ENCODE measurements at regions not wholly inside any gene's neighbourhood (a gene's known extent, or its start where the extent isn't known, plus 50 kb on each side); places are given as distances from the start of the nearest gene placed in this dataset.
"Not testable (repeated sequence)": the region's sequence is repeated elsewhere in the genome, so short reads cannot be mapped to it uniquely, and the experiment has no call there.

DNA sequence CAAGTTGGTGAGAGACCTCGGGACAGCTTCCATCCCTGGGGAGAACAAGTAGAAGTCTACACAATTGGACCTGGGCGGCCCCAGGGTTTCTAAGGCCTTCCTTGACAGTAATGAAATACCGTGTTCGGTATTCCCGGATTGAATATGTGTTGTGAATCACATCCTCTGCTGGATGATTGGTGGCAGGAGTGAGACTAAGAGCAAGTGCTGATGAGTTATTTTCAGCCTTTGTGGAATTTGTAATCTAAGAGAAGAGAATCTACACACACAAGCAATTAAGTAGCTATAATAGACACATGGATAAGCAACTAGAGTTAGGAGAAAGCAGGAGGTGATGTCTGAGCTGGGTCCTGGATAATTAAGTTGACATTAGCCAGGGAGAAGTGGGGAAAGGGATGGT is 64.8 kb upstream of the VWC2 start:
- no peak overlapping the region for H3K27ac ChIP-seq
- no peak for ATAC-seq
- H3K9me3 ChIP-seq, result no peaks in the 10 kb centered on the region
- no peak for DNase-seq
- H3K4me3 ChIP-seq, result no peak overlapping the region
- intact Hi-C loops (cut with DNase I), result no loop called here
- H3K4me1 ChIP-seq, result no peaks in the 10 kb centered on the region
- TF ChIP-seq, protein P1, sequence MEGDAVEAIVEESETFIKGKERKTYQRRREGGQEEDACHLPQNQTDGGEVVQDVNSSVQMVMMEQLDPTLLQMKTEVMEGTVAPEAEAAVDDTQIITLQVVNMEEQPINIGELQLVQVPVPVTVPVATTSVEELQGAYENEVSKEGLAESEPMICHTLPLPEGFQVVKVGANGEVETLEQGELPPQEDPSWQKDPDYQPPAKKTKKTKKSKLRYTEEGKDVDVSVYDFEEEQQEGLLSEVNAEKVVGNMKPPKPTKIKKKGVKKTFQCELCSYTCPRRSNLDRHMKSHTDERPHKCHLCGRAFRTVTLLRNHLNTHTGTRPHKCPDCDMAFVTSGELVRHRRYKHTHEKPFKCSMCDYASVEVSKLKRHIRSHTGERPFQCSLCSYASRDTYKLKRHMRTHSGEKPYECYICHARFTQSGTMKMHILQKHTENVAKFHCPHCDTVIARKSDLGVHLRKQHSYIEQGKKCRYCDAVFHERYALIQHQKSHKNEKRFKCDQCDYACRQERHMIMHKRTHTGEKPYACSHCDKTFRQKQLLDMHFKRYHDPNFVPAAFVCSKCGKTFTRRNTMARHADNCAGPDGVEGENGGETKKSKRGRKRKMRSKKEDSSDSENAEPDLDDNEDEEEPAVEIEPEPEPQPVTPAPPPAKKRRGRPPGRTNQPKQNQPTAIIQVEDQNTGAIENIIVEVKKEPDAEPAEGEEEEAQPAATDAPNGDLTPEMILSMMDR (IDR thresholded peaks at IDR 0.05), result no peak
- no peaks in the 10 kb centered on the region for H3K27me3 ChIP-seq (ENCODE audit: low read depth)
- H3K36me3 ChIP-seq, result no peaks in the 10 kb centered on the region

DNA sequence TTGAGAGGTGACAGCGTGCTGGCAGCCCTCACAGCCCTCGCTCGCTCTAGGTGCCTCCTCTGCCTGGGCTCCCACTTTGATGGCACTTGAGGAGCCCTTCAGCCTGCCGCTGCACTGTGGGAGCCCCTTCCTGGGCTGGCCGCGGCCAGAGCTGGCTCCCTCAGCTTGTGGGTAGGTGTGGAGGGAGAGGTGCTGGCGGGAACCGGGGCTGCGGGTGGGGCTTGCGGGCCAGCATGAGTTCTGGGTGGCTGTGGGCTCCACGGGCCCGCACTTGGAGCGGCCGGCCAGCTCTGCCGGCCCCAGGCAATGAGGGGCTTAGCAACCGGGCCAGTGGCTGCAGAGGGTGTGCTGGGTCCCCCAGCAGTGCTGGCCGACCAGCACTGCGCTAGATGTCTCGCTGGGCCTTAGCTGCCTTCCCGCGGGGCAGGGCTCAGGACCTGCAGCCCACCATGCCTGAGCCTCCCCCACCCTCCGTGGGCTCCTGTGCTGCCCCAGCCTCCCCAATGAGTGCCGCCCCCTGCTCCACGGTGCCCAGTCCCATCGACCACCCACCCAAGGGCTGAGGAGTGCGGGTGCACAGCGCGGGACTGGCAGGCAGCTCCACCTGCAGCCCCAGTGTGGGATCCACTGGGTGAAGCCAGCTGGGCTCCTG is 62.2 kb upstream of the VWC2 start:
- H3K9me3 ChIP-seq; intact Hi-C loops (cut with DNase I); DNase-seq; H3K36me3 ChIP-seq; H3K27me3 ChIP-seq (ENCODE audit: low read depth); H3K27ac ChIP-seq; H3K4me1 ChIP-seq; H3K4me3 ChIP-seq; ATAC-seq: not testable (repeated sequence)

DNA sequence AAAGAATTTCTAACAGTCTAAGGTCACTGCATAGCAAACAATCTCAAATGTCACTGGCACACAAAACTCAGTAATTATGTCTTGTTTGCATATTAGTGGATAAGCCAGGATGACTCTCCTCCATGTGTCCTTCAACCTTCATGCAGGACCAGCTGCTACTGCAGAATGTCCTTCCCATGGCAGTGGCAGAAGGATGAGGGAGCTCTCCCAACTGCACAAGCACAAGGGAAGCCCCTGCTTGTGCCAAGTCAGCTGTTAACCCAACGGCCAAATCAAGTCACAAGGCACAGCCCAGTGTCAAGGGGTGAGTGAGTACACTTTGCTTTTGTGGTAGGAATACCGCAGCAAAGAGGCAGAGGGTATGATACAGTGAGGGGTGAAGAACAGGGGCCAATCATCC is 59.3 kb upstream of the VWC2 start:
- DNase-seq (no peak), ATAC-seq (no peak)
- Histone ChIP-seq H3K27me3 (ENCODE audit: low read depth) (no peaks in the 10 kb centered on the region), H3K4me1 (no peaks in the 10 kb centered on the region), H3K36me3 (no peaks in the 10 kb centered on the region), H3K9me3 (no peaks in the 10 kb centered on the region), H3K4me3 (no peak overlapping the region), H3K27ac (no peak overlapping the region)
- intact Hi-C loops (cut with DNase I), result no loop called here
- TF ChIP-seq, protein P1 (IDR thresholded peaks at IDR 0.05), result no peak

DNA sequence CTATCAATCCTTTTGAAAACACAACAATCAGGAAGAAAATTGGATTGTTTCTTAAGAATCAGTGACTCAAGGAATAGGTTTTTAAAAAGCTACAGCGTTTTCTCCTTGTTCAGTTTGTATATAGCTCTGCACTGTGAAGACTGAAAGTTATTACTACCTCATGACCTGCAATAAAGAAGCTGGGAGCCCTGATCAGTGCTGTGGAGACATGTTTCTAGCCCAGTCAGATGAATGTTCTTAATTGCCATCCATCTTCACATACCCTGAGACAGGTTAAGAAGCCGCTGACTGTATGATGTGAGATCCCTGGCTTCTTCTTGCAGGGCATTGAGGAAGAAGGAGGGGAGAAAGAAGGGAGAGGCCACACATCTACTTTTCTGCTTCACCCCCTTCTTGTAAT is 58.0 kb upstream of the VWC2 start:
- no peak for ATAC-seq

DNA sequence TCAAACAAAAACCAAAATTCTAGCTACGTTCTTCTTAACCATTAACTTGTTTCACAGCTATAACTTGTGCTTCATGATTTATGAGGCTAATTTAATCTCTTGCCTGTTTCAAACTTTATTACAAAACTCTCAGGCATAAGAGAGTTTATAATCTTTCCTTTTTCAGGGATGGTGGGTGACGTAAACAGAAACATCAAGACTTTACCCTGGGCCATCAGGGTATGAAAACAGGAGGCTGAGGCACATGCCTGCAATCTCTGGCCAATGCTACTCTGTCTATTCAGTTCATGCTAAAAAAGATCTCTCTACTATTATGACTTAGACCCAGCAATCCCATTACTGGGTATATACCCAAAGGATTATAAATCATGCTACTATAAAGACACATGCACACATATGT is 55.9 kb upstream of the VWC2 start:
- Histone ChIP-seq H3K9me3 (no peaks in the 10 kb centered on the region), H3K27ac (no peak overlapping the region), H3K4me3 (no peak overlapping the region), H3K36me3 (no peaks in the 10 kb centered on the region), H3K4me1 (no peaks in the 10 kb centered on the region), H3K27me3 (ENCODE audit: low read depth) (no peaks in the 10 kb centered on the region)
- intact Hi-C loops (cut with DNase I), result no loop called here
- no peak for ATAC-seq
- TF ChIP-seq, protein P1 (IDR thresholded peaks at IDR 0.05), result no peak
- DNase-seq, result no peak

More for the DNA sequence above, 58.0 kb upstream of the VWC2 start:
- Histone ChIP-seq H3K4me3 (no peak overlapping the region), H3K36me3 (no peaks in the 10 kb centered on the region), H3K9me3 (no peaks in the 10 kb centered on the region), H3K27me3 (ENCODE audit: low read depth) (no peaks in the 10 kb centered on the region), H3K27ac (no peak overlapping the region), H3K4me1 (no peaks in the 10 kb centered on the region)
- TF ChIP-seq, protein P1 (IDR thresholded peaks at IDR 0.05), result no peak
- no peak for DNase-seq
- intact Hi-C loops (cut with DNase I), result no loop called here

DNA sequence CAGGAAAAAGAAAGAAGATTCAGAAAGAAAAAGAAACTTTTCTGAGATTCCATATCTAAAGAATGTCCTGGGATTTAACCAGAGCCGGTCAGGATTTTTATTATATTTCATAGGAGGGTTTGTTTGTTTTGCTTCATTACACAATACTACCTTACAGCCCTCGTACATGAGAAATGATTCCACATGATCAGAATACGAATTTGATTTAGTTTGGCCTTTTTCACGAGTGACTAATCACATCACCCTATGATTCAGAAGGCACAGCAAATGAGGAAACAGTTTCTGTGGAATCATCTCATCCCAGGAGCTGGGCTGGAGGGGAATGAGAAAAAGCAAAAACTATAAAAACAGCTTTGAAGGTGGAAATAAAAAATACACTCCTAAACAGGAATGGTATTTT is 54.7 kb upstream of the VWC2 start:
- no peaks in the 10 kb centered on the region for H3K4me1 ChIP-seq
- intact Hi-C loops (cut with DNase I), result no loop called here
- H3K4me3 ChIP-seq, result no peak overlapping the region
- H3K27ac ChIP-seq, result no peak overlapping the region
- H3K9me3 ChIP-seq, result no peaks in the 10 kb centered on the region
- H3K36me3 ChIP-seq, result no peaks in the 10 kb centered on the region
- ATAC-seq (no peak), DNase-seq (no peak)
- TF ChIP-seq, protein P1 (IDR thresholded peaks at IDR 0.05), result no peak
- no peaks in the 10 kb centered on the region for H3K27me3 ChIP-seq (ENCODE audit: low read depth)
